GM06990 (cell line): ENCODE measurements at regions not wholly inside any gene's neighbourhood (a gene's known extent, or its start where the extent isn't known, plus 50 kb on each side); places are given as distances from the start of the nearest gene placed in this dataset.
"Not testable (repeated sequence)": the region's sequence is repeated elsewhere in the genome, so short reads cannot be mapped to it uniquely, and the experiment has no call there.

Experiments used
- DNase-seq: peaks from one replicate; pipeline ENCODE4 v3.0.0-alpha.2; 2011; ENCODE audit not compliant: insufficient read length; ENCODE audit errors: extremely low read depth
- H3K27me3 ChIP-seq: replicated peaks from 2 replicates; pipeline ENCODE4 v1.6.0; 2011; ENCODE audit warnings: low read length; ENCODE audit not compliant: control insufficient read depth, insufficient read depth
- H3K36me3 ChIP-seq: 2 replicates; pipeline ENCODE4 v1.5.1; 2011; ENCODE audit warnings: low read length; ENCODE audit not compliant: control insufficient read depth, insufficient read depth
- H3K4me3 ChIP-seq: replicated peaks from 2 replicates; pipeline ENCODE4 v1.5.1; 2011; ENCODE audit warnings: low read depth, mild to moderate bottlenecking, control low read depth, low read length
- CTCF ChIP-seq: IDR thresholded peaks from 2 replicates; pipeline ENCODE4 v1.5.1; 2011; ENCODE audit warnings: low read length, control low read depth, mild to moderate bottlenecking, inconsistent platforms; ENCODE audit not compliant: insufficient read depth, poor library complexity, severe bottlenecking

DNA sequence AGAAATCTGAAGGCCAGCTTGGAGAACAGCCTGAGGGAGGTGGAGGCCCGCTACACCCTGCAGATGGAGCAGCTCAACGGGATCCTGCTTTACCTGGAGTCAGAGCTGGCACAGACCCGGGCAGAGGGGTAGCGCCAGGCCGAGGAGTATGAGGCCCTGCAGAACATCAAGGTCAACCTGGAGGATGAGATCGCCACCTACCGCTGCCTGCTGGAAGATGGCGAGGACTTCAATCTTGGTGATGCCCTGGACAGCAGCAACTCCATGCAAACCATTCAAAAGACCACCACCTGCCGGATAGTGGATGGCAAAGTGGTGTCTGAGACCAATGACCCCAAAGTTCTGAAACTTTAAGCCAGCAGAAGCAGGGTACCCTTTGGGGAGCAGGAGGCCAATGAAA, 318.4 kb downstream of the ZFHX3 start:
- DNase-seq, H3K27me3 ChIP-seq, H3K36me3 ChIP-seq, H3K4me3 ChIP-seq: not testable (repeated sequence)

GRCh38 chr16:72728516-72728915, 319.4 kb downstream of the ZFHX3 start:
- no peak for TF ChIP-seq CTCF

GRCh38 chr16:72727565-72727964, 320.4 kb downstream of the ZFHX3 start:
- no peak for TF ChIP-seq CTCF
- Histone ChIP-seq H3K27me3 (no peaks in the 10 kb centered on the region), H3K36me3 (no peaks in the 10 kb centered on the region), H3K4me3 (no peak overlapping the region)
- no peak for DNase-seq

More at GRCh38 chr16:72728516-72728915, 319.4 kb downstream of the ZFHX3 start:
- H3K36me3 ChIP-seq, result no peaks in the 10 kb centered on the region
- H3K4me3 ChIP-seq, result no peak overlapping the region
- no peak for DNase-seq
- H3K27me3 ChIP-seq, result no peaks in the 10 kb centered on the region

DNA sequence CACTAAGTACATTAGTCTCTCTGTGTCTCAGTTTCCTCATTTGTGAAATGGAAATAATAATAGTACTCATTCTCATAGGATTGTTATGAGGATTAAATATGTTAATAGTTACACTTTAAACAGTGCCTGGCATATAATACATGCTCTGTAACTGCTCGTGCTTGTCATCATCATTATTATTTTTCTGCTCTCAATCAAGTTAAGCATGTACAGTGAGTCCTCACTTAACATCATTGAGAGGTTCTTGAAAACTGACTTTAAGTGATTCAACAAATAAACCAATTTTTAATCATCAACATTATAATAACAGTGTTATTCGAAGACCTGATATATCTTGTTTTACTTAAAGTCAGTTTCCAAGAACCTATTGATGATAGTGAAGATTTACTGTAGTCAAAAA, 322.3 kb downstream of the ZFHX3 start:
- Histone ChIP-seq H3K27me3 (no peaks in the 10 kb centered on the region), H3K36me3 (no peaks in the 10 kb centered on the region), H3K4me3 (no peak overlapping the region)
- DNase-seq, result no peak
- TF ChIP-seq CTCF, result no peak

GRCh38 chr16:72723781-72724180, 324.1 kb downstream of the ZFHX3 start:
- no peaks in the 10 kb centered on the region for H3K27me3 ChIP-seq
- DNase-seq, result no peak
- TF ChIP-seq CTCF, result no peak
- no peaks in the 10 kb centered on the region for H3K36me3 ChIP-seq
- no peak overlapping the region for H3K4me3 ChIP-seq

DNA sequence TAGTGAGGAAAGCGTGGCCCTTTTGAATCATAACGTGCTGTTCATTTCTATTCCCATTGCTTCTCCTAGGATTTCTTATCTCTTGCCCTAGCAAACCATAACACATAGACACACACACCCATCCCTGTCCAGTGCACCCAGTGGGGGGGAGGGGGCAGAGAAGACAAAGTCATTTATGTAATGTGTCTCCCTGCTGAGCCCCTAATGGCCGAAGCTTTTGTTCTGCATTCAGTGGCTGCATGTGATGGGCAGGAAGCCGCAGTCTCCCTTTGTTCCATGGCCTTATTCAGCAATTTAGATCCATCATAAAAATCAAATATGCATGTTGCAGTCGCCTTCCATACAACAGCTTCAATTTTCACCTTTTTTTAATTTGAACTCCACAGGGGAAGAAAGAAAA, 325.4 kb downstream of the ZFHX3 start:
- Histone ChIP-seq H3K4me3 (no peak overlapping the region), H3K36me3 (no peaks in the 10 kb centered on the region), H3K27me3 (no peaks in the 10 kb centered on the region)
- no peak for DNase-seq
- TF ChIP-seq CTCF, result no peak
